ENCODE measurements at regions not wholly inside any gene's neighbourhood (a gene's known extent, or its start where the extent isn't known, plus 50 kb on each side); places are given as distances from the start of the nearest gene placed in this dataset.

- no peak for TF ChIP-seq CTCF (IDR thresholded peaks at IDR 0.05; ENCODE audit: borderline replicate concordance, extremely low read depth, low read length, poor library complexity, severe bottlenecking)
- TF ChIP-seq EZH2 (IDR thresholded peaks at IDR 0.05; ENCODE audit: borderline replicate concordance, low read depth, low read length, severe bottlenecking) = no peak
Observed at GRCh38 chr1:185551008-185551407, 183.2 kb upstream of the HMCN1 start.
